ENCODE measurements at regions not wholly inside any gene's neighbourhood (a gene's known extent, or its start where the extent isn't known, plus 50 kb on each side); places are given as distances from the start of the nearest gene placed in this dataset.

- no peaks in the 10 kb centered on the region for H3K36me3 ChIP-seq
- peaks cover 0 to 5% (median 0%) of the 10 kb centered on the region in 3 donors for H3K4me1 ChIP-seq
- no peaks in the 10 kb centered on the region for H3K9me3 ChIP-seq
- H3K27ac ChIP-seq: no peak overlapping the region
- WGBS, 2 donors: 87 to 93% methylated on average over 1 of the region's 1 CpG
- ATAC-seq (no peak), DNase-seq (no peak), FAIRE-seq (no peak)
- TF ChIP-seq CTCF (IDR thresholded peaks at IDR 0.05): no peak
- no peaks in the 10 kb centered on the region for H3K27me3 ChIP-seq
- intact Hi-C loops (cut with DNase I): no loop called here
- H3K4me3 ChIP-seq: no peak overlapping the region
Observed at GRCh38 chr14:85358136-85358785, 171.7 kb upstream of the FLRT2 start.

GRCh38 chr14:85359505-85359904 is 170.4 kb upstream of the FLRT2 start:
- no peaks in the 10 kb centered on the region for H3K36me3 ChIP-seq
- TF ChIP-seq CTCF (IDR thresholded peaks at IDR 0.05): no peak
- no peak overlapping the region for H3K27ac ChIP-seq
- intact Hi-C loops (cut with DNase I): no loop called here
- no peak for ATAC-seq
- H3K27me3 ChIP-seq: no peaks in the 10 kb centered on the region
- no peak overlapping the region for H3K4me3 ChIP-seq
- no peak for FAIRE-seq
- peaks cover 0 to 5% (median 0%) of the 10 kb centered on the region in 3 donors for H3K4me1 ChIP-seq
- H3K9me3 ChIP-seq: no peaks in the 10 kb centered on the region
- no peak for DNase-seq

- H3K4me1 ChIP-seq: no peaks in the 10 kb centered on the region
- FAIRE-seq: no peak
- WGBS, 2 donors: 88 to 91% methylated on average over 2 of the region's 2 CpGs
- H3K27me3 ChIP-seq: no peaks in the 10 kb centered on the region
- no peak overlapping the region for H3K4me3 ChIP-seq
- no peaks in the 10 kb centered on the region for H3K36me3 ChIP-seq
- DNase-seq: no peak
- H3K9me3 ChIP-seq: no peaks in the 10 kb centered on the region
- ATAC-seq: no peak
- H3K27ac ChIP-seq: no peak overlapping the region
- intact Hi-C loops (cut with DNase I): no loop called here
- TF ChIP-seq CTCF (IDR thresholded peaks at IDR 0.05): no peak
Observed at GRCh38 chr14:85363358-85363757, 166.6 kb upstream of the FLRT2 start.

DNA sequence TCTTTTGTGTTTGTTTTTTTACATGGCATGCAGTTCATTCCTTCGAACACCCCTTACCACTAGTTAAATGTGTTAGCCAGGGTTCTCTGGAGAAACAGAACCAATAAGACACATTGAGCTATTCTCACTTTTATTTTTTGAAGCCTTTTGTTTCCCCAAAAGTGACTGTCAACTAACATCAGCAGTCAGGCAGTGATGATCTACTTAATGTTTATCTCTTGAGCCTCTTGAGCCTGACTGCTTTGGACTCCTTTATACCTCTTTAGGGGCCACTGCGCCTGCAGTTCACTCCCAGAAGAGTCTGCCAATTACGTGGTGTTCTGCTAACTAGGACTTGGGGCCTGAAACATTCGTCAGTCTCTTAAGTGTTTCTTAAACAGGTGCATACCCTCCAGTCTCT is 163.7 kb upstream of the FLRT2 start:
- Histone ChIP-seq H3K27ac (no peak overlapping the region), H3K9me3 (no peaks in the 10 kb centered on the region), H3K4me3 (no peak overlapping the region), H3K36me3 (no peaks in the 10 kb centered on the region), H3K4me1 (no peaks in the 10 kb centered on the region), H3K27me3 (no peaks in the 10 kb centered on the region)
- intact Hi-C loops (cut with DNase I): no loop called here
- ATAC-seq (no peak), FAIRE-seq (no peak), DNase-seq (no peak)
- WGBS, 2 donors: 93 to 95% methylated on average over 4 of the region's 4 CpGs
- TF ChIP-seq CTCF (IDR thresholded peaks at IDR 0.05): no peak

DNA sequence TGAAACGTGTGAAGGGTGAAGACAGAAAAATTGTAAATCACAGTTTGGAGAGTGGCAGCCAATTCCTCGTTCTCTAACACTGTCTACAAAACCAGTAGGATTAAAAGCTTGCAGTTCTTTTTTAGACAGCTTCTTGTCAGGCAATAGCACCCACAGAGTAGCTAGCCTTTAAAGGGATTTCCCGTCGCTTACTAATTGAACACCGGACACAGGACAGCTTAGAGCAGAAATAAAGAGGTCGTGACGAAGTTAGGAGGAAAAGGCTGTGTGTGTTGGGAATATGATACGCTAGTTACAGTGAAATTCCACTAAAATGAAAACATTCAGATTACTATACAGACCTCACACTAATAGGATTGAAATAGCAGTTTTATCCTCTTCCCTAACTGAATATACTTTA is 149.1 kb upstream of the FLRT2 start:
- H3K27ac ChIP-seq: no peak overlapping the region
- intact Hi-C loops (cut with DNase I): no loop called here
- no peak for FAIRE-seq
- DNase-seq: no peak
- H3K27me3 ChIP-seq: no peaks in the 10 kb centered on the region
- 85 to 86% methylated on average over 8 of the region's 8 CpGs for WGBS, 2 donors
- no peak for TF ChIP-seq CTCF (IDR thresholded peaks at IDR 0.05)
- no peak for ATAC-seq
- no peak overlapping the region for H3K4me3 ChIP-seq
- H3K4me1 ChIP-seq: no peaks in the 10 kb centered on the region
- no peaks in the 10 kb centered on the region for H3K36me3 ChIP-seq
- H3K9me3 ChIP-seq: no peaks in the 10 kb centered on the region
